ENCODE measurements at regions not wholly inside any gene's neighbourhood (a gene's known extent, or its start where the extent isn't known, plus 50 kb on each side); places are given as distances from the start of the nearest gene placed in this dataset.

DNA sequence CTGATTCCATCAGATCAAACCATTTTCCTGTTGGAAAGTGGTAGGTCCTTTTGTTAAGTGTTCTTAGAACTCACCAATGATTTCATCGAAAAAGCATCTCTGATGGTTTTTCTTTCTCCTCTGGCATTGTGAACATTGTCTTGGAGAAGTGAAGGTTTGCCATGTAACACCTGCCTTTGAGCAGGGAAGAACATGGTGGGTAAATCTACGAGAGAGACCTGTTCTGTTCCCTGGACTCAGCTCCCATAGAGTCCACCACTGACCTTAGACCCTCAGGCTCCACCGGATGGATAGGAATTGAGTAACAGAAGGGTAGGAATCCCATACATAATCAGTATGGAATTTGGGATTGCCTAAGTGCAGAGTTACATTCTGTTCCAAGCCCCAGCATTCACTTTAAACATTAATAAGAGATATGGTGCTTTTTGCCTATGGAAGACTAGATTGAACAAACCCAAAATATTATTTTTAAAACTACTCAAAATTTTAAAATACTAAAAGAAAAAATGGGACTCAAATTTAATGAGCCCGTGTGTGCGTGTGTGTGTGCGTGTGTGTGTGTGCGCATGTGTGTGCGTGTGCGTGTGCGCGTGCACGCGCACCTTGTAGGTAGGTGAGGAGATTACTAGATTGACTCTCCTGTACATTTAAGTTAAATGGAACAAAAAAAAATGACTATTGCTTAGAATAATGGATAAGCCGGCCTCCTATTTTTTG is 92.0 kb downstream of the C9orf152 start (continued):
- TF ChIP-seq, protein P1, sequence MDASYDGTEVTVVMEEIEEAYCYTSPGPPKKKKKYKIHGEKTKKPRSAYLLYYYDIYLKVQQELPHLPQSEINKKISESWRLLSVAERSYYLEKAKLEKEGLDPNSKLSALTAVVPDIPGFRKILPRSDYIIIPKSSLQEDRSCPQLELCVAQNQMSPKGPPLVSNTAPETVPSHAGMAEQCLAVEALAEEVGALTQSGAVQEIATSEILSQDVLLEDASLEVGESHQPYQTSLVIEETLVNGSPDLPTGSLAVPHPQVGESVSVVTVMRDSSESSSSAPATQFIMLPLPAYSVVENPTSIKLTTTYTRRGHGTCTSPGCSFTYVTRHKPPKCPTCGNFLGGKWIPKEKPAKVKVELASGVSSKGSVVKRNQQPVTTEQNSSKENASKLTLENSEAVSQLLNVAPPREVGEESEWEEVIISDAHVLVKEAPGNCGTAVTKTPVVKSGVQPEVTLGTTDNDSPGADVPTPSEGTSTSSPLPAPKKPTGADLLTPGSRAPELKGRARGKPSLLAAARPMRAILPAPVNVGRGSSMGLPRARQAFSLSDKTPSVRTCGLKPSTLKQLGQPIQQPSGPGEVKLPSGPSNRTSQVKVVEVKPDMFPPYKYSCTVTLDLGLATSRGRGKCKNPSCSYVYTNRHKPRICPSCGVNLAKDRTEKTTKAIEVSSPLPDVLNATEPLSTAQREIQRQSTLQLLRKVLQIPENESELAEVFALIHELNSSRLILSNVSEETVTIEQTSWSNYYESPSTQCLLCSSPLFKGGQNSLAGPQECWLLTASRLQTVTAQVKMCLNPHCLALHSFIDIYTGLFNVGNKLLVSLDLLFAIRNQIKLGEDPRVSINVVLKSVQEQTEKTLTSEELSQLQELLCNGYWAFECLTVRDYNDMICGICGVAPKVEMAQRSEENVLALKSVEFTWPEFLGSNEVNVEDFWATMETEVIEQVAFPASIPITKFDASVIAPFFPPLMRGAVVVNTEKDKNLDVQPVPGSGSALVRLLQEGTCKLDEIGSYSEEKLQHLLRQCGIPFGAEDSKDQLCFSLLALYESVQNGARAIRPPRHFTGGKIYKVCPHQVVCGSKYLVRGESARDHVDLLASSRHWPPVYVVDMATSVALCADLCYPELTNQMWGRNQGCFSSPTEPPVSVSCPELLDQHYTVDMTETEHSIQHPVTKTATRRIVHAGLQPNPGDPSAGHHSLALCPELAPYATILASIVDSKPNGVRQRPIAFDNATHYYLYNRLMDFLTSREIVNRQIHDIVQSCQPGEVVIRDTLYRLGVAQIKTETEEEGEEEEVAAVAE (CRISPR knock-in tag; IDR thresholded peaks at IDR 0.05; ENCODE audit: borderline replicate concordance), result no peak
- TF ChIP-seq IRF2 (CRISPR knock-in tag; IDR thresholded peaks at IDR 0.05) (peak; percentile 71; the same call in 1 of the 2 replicates), PCBP2 (optimal IDR thresholded peaks at IDR 0.05; ENCODE audit: low read depth, low read length, poor library complexity, severe bottlenecking) (no peak), ZNF792 (CRISPR knock-in tag; IDR thresholded peaks at IDR 0.05) (peak; percentile 68; the same call in 1 of the 2 replicates), ZNF20 (CRISPR knock-in tag; IDR thresholded peaks at IDR 0.05) (no peak), ZNF607 (CRISPR knock-in tag; IDR thresholded peaks at IDR 0.05; ENCODE audit: borderline replicate concordance) (no peak; the same call in 1 of the 2 replicates), NR2F1 (CRISPR knock-in tag; IDR thresholded peaks at IDR 0.05) (peak; percentile 81 to 89), HDAC6 (IDR thresholded peaks at IDR 0.05; ENCODE audit: low read depth, low read length) (no peak), EZH2 (conservative IDR thresholded peaks at IDR 0.05; ENCODE audit: low read depth, low read length) (no peak), ZNF180 (CRISPR knock-in tag; IDR thresholded peaks at IDR 0.05; ENCODE audit: borderline replicate concordance, low read depth) (no peak), EP300 (IDR thresholded peaks at IDR 0.05; ENCODE audit: low read depth in 2 of 2, low read length in 2 of 2) (peak; percentile 72 to 76), EP300 (CRISPR knock-in tag; IDR thresholded peaks at IDR 0.05; ENCODE audit: borderline replicate concordance) (no peak), MEF2D (CRISPR knock-in tag; IDR thresholded peaks at IDR 0.05) (no peak), TEAD2 (CRISPR knock-in tag; IDR thresholded peaks at IDR 0.05) (no peak), KLF12 (CRISPR knock-in tag; IDR thresholded peaks at IDR 0.05; ENCODE audit: borderline replicate concordance) (no peak), ZNF343 (CRISPR knock-in tag; IDR thresholded peaks at IDR 0.05) (no peak)
- TF ChIP-seq, protein P2, sequence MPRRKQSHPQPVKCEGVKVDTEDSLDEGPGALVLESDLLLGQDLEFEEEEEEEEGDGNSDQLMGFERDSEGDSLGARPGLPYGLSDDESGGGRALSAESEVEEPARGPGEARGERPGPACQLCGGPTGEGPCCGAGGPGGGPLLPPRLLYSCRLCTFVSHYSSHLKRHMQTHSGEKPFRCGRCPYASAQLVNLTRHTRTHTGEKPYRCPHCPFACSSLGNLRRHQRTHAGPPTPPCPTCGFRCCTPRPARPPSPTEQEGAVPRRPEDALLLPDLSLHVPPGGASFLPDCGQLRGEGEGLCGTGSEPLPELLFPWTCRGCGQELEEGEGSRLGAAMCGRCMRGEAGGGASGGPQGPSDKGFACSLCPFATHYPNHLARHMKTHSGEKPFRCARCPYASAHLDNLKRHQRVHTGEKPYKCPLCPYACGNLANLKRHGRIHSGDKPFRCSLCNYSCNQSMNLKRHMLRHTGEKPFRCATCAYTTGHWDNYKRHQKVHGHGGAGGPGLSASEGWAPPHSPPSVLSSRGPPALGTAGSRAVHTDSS (CRISPR knock-in tag; conservative IDR thresholded peaks at IDR 0.05), result no peak
- TF ChIP-seq, protein P3, sequence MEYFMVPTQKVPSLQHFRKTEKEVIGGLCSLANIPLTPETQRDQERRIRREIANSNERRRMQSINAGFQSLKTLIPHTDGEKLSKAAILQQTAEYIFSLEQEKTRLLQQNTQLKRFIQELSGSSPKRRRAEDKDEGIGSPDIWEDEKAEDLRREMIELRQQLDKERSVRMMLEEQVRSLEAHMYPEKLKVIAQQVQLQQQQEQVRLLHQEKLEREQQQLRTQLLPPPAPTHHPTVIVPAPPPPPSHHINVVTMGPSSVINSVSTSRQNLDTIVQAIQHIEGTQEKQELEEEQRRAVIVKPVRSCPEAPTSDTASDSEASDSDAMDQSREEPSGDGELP (IDR thresholded peaks at IDR 0.05; ENCODE audit: borderline replicate concordance, low read depth), result no peak
- TF ChIP-seq, protein P4, sequence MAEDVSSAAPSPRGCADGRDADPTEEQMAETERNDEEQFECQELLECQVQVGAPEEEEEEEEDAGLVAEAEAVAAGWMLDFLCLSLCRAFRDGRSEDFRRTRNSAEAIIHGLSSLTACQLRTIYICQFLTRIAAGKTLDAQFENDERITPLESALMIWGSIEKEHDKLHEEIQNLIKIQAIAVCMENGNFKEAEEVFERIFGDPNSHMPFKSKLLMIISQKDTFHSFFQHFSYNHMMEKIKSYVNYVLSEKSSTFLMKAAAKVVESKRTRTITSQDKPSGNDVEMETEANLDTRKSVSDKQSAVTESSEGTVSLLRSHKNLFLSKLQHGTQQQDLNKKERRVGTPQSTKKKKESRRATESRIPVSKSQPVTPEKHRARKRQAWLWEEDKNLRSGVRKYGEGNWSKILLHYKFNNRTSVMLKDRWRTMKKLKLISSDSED (CRISPR knock-in tag; IDR thresholded peaks at IDR 0.05), result no peak
- TF ChIP-seq, protein P5, sequence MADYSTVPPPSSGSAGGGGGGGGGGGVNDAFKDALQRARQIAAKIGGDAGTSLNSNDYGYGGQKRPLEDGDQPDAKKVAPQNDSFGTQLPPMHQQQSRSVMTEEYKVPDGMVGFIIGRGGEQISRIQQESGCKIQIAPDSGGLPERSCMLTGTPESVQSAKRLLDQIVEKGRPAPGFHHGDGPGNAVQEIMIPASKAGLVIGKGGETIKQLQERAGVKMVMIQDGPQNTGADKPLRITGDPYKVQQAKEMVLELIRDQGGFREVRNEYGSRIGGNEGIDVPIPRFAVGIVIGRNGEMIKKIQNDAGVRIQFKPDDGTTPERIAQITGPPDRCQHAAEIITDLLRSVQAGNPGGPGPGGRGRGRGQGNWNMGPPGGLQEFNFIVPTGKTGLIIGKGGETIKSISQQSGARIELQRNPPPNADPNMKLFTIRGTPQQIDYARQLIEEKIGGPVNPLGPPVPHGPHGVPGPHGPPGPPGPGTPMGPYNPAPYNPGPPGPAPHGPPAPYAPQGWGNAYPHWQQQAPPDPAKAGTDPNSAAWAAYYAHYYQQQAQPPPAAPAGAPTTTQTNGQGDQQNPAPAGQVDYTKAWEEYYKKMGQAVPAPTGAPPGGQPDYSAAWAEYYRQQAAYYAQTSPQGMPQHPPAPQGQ (CRISPR knock-in tag; IDR thresholded peaks at IDR 0.05; ENCODE audit: borderline replicate concordance), result no peak
